ENCODE measurements at regions not wholly inside any gene's neighbourhood (a gene's known extent, or its start where the extent isn't known, plus 50 kb on each side); places are given as distances from the start of the nearest gene placed in this dataset.
"Not testable (repeated sequence)": the region's sequence is repeated elsewhere in the genome, so short reads cannot be mapped to it uniquely, and the experiment has no call there.

- Histone ChIP-seq H3K4me3 (no peak overlapping the region), H3K4me2 (no peak overlapping the region), H3K27me3 (no peaks in the 10 kb centered on the region), H3K9ac (no peak overlapping the region), H4K20me1 (no peaks in the 10 kb centered on the region), H3K36me3 (no peaks in the 10 kb centered on the region), H3K27ac (no peak overlapping the region), H3K9me3 (no peaks in the 10 kb centered on the region; the same call in 1 of the 2 replicates), H3K4me1 (peaks cover 15% of the 10 kb centered on the region)
- TF ChIP-seq Cebpa-rat (IDR thresholded peaks at IDR 0.05), result no peak
Observed at GRCh38 chr6:19602434-19603013, 234.6 kb upstream of the ID4 start.

- TF ChIP-seq Cebpa-rat (IDR thresholded peaks at IDR 0.05), result no peak
- Histone ChIP-seq H3K9ac (no peak overlapping the region), H3K4me2 (no peak overlapping the region), H3K27ac (no peak overlapping the region), H3K36me3 (no peaks in the 10 kb centered on the region), H3K9me3 (no peaks in the 10 kb centered on the region; the same call in 1 of the 2 replicates), H4K20me1 (no peaks in the 10 kb centered on the region), H3K4me1 (peaks cover 3% of the 10 kb centered on the region; the same call in 1 of the 2 replicates), H3K4me3 (no peak overlapping the region), H3K27me3 (no peaks in the 10 kb centered on the region)
Observed at GRCh38 chr6:19603721-19604120, 233.4 kb upstream of the ID4 start.

- Histone ChIP-seq H4K20me1 (no peaks in the 10 kb centered on the region), H3K4me3 (no peak overlapping the region), H3K4me2 (no peak overlapping the region), H3K9me3 (no peaks in the 10 kb centered on the region), H3K27me3 (no peaks in the 10 kb centered on the region), H3K27ac (no peak overlapping the region), H3K9ac (no peak overlapping the region), H3K36me3 (no peaks in the 10 kb centered on the region), H3K4me1 (no peaks in the 10 kb centered on the region)
- no peak for TF ChIP-seq Cebpa-rat (IDR thresholded peaks at IDR 0.05)
Observed at GRCh38 chr6:19605624-19606023, 231.5 kb upstream of the ID4 start.

- H3K27ac ChIP-seq, result no peak overlapping the region
- no peak for TF ChIP-seq Cebpa-rat (IDR thresholded peaks at IDR 0.05)
Observed at GRCh38 chr6:19608546-19608945, 228.6 kb upstream of the ID4 start.

GRCh38 chr6:19609972-19610641, 227.1 kb upstream of the ID4 start:
- Histone ChIP-seq H3K4me2 (no peak overlapping the region), H3K27me3 (no peaks in the 10 kb centered on the region), H3K9ac (no peak overlapping the region), H3K27ac (no peak overlapping the region), H3K4me3 (no peak overlapping the region), H3K36me3 (no peaks in the 10 kb centered on the region), H3K9me3 (peaks cover 16% of the 10 kb centered on the region), H4K20me1 (no peaks in the 10 kb centered on the region), H3K4me1 (no peaks in the 10 kb centered on the region; the same call in 1 of the 2 replicates)
- TF ChIP-seq Cebpa-rat (IDR thresholded peaks at IDR 0.05), result no peak

More at GRCh38 chr6:19608546-19608945, 228.6 kb upstream of the ID4 start:
- H3K9me3 ChIP-seq, result peaks cover 4% of the 10 kb centered on the region; the same call in 1 of the 2 replicates
- no peaks in the 10 kb centered on the region for H3K27me3 ChIP-seq
- no peaks in the 10 kb centered on the region; the same call in 1 of the 2 replicates for H3K4me1 ChIP-seq
- no peak overlapping the region for H3K4me3 ChIP-seq
- no peaks in the 10 kb centered on the region for H3K36me3 ChIP-seq
- no peak overlapping the region for H3K9ac ChIP-seq
- no peaks in the 10 kb centered on the region for H4K20me1 ChIP-seq
- H3K4me2 ChIP-seq, result no peak overlapping the region

- H3K27me3 ChIP-seq, H3K4me1 ChIP-seq, H3K36me3 ChIP-seq, H3K27ac ChIP-seq, H4K20me1 ChIP-seq, H3K9ac ChIP-seq, H3K4me2 ChIP-seq, H3K4me3 ChIP-seq: not testable (repeated sequence)
- H3K9me3 ChIP-seq, result peaks cover 32% of the 10 kb centered on the region
Observed at GRCh38 chr6:19612672-19613466, 224.3 kb upstream of the ID4 start.

GRCh38 chr6:19613678-19614077, 223.5 kb upstream of the ID4 start:
- no peak overlapping the region for H3K4me3 ChIP-seq
- H3K36me3 ChIP-seq, result no peaks in the 10 kb centered on the region
- TF ChIP-seq Cebpa-rat (IDR thresholded peaks at IDR 0.05), result no peak
- H4K20me1 ChIP-seq, result no peaks in the 10 kb centered on the region
- H3K4me2 ChIP-seq, result no peak overlapping the region
- peaks cover 32% of the 10 kb centered on the region for H3K9me3 ChIP-seq
- H3K27me3 ChIP-seq, result no peaks in the 10 kb centered on the region
- H3K27ac ChIP-seq, result no peak overlapping the region
- no peaks in the 10 kb centered on the region; the same call in 1 of the 2 replicates for H3K4me1 ChIP-seq
- H3K9ac ChIP-seq, result no peak overlapping the region

GRCh38 chr6:19616022-19616421, 221.1 kb upstream of the ID4 start:
- H4K20me1 ChIP-seq, result no peaks in the 10 kb centered on the region
- no peaks in the 10 kb centered on the region for H3K36me3 ChIP-seq
- no peak overlapping the region for H3K4me2 ChIP-seq
- no peaks in the 10 kb centered on the region; the same call in 1 of the 2 replicates for H3K4me1 ChIP-seq
- H3K27me3 ChIP-seq, result no peaks in the 10 kb centered on the region
- H3K9me3 ChIP-seq, result peaks cover 32% of the 10 kb centered on the region
- TF ChIP-seq Cebpa-rat (IDR thresholded peaks at IDR 0.05), result no peak
- no peak overlapping the region for H3K27ac ChIP-seq
- no peak overlapping the region for H3K4me3 ChIP-seq
- H3K9ac ChIP-seq, result no peak overlapping the region

GRCh38 chr6:19632230-19632629, 204.9 kb upstream of the ID4 start:
- no peaks in the 10 kb centered on the region for H3K9me3 ChIP-seq
- no peaks in the 10 kb centered on the region for H3K27me3 ChIP-seq
- TF ChIP-seq Cebpa-rat (IDR thresholded peaks at IDR 0.05), result no peak
- no peak overlapping the region for H3K9ac ChIP-seq
- no peaks in the 10 kb centered on the region for H3K36me3 ChIP-seq
- no peaks in the 10 kb centered on the region for H3K4me1 ChIP-seq
- no peak overlapping the region for H3K4me3 ChIP-seq
- no peaks in the 10 kb centered on the region for H4K20me1 ChIP-seq
- H3K27ac ChIP-seq, result no peak overlapping the region
- no peak overlapping the region for H3K4me2 ChIP-seq

- Histone ChIP-seq H3K36me3 (no peaks in the 10 kb centered on the region), H3K27ac (no peak overlapping the region), H4K20me1 (no peaks in the 10 kb centered on the region), H3K4me3 (no peak overlapping the region), H3K4me1 (no peaks in the 10 kb centered on the region), H3K27me3 (no peaks in the 10 kb centered on the region), H3K9ac (no peak overlapping the region), H3K9me3 (no peaks in the 10 kb centered on the region), H3K4me2 (no peak overlapping the region)
- no peak for TF ChIP-seq Cebpa-rat (IDR thresholded peaks at IDR 0.05)
Observed at GRCh38 chr6:19632786-19633185, 204.4 kb upstream of the ID4 start.
